GM19324 (cell line): ENCODE measurements at regions not wholly inside any gene's neighbourhood (a gene's known extent, or its start where the extent isn't known, plus 50 kb on each side); places are given as distances from the start of the nearest gene placed in this dataset.

ENCODE experiments used
- ATAC-seq: cut with Tn5 transposase; IDR thresholded peaks from one replicate; pipeline ENCODE4 v1.9.1; 2021; ENCODE audit warnings: mild to moderate bottlenecking, moderate library complexity; ENCODE audit not compliant: unreplicated experiment, low FRiP score

DNA sequence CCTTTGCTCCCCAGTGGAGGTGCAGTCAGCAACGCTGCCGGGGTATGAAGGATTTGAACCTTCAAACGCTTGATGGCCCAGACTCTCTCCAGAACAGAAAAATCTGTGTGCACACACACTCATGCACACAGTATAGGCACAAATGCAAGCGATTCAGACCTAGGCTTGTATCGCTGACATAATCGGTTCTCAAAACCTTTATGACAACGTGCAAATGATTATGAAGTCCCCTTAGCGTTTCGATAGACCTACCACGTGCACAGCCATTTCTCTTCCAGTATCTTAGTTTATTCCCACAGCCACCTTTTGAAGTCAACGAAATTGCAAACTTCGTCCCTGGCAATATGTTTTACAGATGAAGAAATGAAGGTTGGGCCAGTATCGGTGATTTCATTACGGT lies 138.9 kb upstream of the MYCN start:
- no peak for ATAC-seq

GRCh38 chr2:15801904-15802303 lies 138.4 kb upstream of the MYCN start:
- no peak for ATAC-seq

- no peak for ATAC-seq
Observed at GRCh38 chr2:15802657-15803542, 137.4 kb upstream of the MYCN start.

DNA sequence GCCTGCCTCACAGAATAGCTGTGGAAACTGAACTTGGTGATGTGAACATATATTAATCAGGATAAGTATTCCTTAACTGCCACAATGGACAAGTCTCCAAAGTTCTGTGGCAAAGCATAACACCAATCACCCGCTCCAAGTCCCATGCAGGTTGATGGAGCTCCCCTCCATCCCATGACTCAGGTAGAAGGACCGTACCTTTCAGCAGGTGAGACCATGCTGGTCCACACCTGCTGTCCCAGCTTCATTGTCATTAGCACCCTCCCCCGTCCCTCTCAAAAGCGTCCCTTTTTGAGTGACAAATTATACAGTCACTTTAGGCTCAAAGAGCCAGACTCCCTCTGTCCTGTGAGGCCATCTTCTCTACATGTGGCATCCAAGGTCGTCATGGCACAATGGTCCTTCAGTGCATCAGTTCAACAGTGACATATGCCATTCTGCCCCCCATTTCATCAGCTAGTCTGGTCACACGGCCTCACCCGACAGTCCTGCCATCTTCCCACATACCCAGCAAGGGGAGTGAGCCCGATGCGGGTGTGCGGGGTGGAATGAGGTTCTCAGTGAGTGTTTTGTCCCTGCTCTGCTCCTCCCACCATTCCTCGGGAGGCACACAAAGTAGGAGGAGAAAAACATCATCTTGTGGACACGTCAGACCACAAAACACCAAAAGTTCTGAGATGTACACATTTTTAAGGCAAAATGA lies 136.7 kb upstream of the MYCN start:
- ATAC-seq = no peak

- ATAC-seq = no peak
Observed at GRCh38 chr2:15804246-15804619, 136.1 kb upstream of the MYCN start.

- ATAC-seq = no peak
Observed at GRCh38 chr2:15804691-15805090, 135.7 kb upstream of the MYCN start.

- no peak for ATAC-seq
Observed at GRCh38 chr2:15805206-15805605, 135.1 kb upstream of the MYCN start.

DNA sequence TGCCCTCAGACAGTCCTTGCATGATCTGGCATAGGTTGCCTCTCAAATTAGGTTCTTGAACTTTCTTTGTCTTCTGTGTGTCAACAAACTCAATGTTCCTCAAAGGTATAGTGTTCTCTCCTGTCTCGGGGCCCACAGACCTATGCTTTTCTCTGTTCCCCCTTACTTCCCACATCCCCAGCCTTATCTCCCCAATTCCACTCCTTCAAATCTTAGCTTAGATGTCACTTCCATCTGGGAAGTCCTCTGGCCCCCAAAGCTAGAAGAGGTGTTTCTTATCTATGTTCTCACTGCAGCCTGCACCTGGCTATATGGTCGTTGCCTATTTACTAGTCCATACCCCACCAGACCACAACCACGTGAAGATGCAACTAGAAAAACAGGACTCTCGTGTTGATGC lies 134.6 kb upstream of the MYCN start:
- ATAC-seq = no peak

DNA sequence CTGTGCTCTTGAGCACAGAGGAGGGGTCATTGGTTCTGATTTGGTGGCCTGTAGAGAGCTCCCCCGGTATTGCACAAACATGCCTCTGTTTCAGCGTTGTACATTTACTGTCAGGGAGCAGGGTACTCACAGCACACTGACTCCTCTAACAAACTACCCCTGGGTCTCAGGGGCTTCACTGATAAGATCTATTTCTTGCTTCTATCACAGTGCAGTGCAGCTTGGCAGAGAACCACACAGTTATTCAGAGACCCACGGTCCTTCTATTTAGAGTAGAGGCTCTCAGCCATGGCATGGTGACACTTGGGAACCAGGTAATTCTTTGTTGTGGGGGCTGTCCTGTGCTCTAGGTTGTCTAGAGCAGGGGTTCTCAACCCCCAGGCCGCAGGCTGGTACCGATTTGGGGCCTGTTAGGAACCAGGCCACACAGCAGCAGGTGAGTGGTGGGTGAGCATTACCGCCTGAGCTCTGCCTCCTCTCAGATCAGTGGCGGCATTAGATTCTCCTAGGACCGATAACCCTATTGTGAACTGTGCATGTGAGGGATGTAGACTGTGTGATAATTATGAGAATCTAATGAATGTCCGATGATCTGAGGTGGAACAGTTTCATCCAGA lies 133.4 kb upstream of the MYCN start:
- no peak for ATAC-seq

DNA sequence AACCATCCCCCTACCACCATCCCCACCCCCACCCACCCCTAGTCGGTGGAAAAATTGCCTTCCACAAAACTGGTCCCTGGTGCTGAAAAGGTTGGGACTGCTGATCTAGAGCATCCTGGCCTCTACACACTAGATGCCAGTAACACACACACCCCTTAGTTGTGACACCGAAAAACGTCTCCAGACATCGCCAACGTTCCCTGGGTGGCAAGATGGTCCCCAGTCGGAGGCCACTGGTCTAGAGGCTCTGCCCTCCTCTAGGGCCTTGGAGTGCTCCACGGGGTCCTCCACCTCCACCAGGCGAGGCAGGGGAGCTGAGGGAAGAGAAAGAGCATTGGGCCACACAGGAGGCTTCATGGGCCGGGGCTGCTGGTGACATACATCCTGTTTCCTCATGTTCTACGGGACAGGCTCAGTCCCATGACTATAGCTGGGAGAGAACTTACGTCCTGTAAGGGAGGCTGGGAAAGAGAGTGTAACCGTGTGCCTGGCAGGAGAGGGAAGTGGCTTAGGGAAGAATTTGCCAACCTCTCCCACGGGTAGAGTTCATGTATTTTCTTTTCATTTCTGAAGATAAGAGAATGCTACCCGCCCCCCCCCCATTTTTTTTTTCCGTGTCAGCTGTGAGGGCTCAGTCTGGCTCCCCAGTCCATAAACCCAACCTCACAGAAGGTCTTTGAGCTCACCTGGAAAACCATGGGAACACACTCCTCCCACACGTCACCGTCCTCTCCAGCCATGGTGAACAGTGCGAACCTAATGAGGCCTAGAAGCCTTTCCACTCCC lies 132.7 kb upstream of the MYCN start:
- no peak for ATAC-seq

GRCh38 chr2:15808204-15808910 lies 132.0 kb upstream of the MYCN start:
- ATAC-seq = no peak

DNA sequence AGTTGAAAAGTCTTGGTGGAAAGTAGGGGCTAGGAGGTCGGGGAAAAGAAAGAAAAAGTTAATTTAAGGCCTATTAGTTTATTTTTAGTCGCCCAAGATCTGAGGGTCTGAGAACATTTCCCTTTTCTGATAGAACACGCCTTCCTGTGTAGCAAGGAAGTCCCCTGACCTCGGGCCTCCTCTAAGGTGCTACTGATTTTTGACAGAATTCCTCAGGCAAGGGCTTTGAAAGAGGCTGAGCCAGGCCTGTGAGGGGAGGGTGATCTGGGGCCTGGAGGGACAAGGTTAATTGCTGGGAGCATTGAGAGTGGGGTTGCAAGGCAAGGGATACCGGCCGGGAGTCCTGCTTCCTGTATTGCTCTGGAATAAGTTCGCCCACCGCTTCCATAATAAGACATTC lies 131.4 kb upstream of the MYCN start:
- ATAC-seq = no peak

DNA sequence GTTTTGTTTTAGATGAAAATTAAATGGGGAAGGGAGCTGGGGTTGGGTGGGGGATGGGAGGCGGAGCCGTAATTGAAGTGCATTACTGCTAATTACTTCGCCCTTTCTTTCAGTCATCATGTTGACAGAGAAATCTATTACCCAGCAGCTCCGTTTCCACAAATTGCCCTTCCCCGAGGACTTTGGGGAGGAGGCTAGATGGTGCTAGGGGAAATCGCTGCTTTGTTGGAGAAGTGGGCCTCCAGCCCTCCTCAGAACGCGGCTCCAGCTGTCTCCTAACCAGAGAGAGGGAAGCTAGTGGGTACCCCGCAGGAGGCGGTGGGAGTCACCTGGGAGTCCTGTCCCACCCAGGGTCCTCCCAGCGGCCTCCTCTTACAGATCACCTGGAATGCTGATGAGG lies 130.9 kb upstream of the MYCN start:
- ATAC-seq = no peak

GRCh38 chr2:15810477-15811150 lies 129.7 kb upstream of the MYCN start:
- no peak for ATAC-seq

DNA sequence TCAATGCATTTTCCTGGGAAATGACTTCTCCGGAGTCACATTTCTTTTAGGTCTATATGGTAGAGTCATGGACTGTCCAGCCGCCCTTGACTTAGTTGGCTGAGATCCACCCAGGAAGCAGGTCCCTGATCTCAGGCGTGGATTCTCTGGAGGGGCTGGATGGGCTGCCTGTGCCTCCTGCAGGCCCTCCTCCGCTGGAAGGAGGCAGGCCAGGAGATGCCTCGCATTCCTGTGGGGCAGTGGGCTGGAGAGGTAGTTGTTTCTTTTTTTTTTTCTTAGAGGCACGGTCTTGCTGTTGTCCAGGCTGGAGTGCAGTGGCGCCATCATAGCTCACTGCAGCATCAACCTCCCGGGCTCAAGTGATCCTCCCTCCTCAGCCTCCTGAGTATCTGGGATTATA lies 129.0 kb upstream of the MYCN start:
- ATAC-seq = no peak

DNA sequence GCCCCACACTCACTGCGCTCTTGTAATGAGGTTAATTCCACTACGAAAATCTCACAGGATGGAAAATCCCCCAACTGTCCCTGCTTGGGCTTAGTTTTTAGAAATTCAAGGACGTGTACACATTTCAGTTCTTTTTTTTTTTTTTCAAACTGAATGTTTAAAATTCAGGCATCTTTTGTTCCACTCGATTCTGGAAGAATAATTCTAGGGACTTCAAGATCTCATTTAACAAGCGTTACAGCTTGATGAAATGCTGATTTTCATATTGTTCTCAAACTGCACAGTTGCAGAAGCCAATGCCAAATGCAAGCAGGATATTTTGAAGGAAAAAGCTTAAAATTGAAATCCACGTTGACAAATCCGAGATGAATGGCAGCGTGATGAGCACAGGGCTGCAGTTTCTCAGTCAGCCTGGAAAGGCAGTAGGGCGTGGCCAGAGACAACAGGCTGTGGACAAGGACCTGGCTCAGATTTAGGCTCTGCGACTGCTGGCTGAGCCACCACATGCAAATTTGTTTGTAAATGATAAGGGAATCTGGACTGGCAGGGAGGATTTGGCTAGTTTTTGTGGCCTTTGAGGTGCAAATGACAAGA lies 128.1 kb upstream of the MYCN start:
- ATAC-seq = no peak

- ATAC-seq = no peak
Observed at GRCh38 chr2:15813481-15814266, 126.7 kb upstream of the MYCN start.

- ATAC-seq = no peak
Observed at GRCh38 chr2:15814403-15814802, 125.9 kb upstream of the MYCN start.

DNA sequence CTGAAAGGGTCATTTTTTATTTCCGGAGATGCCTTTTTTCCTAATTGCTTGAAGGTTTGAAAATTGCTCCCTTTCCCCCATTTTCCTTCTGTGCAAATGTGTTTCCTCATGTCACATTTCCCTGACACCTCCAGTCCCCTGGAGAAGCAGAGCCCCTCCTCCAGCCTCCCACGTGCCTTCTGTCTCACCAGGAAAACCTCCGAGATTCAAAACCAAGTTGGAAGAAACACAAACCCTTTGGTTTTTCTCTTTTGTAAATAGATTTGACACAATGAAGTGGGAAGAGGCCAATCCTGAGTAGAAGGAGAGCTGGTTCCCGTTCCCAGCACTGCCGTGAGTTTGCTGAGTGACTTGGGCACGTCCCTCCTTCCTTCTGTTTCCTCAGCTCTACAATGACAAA lies 125.4 kb upstream of the MYCN start:
- no peak for ATAC-seq
